ENCODE measurements at regions not wholly inside any gene's neighbourhood (a gene's known extent, or its start where the extent isn't known, plus 50 kb on each side); places are given as distances from the start of the nearest gene placed in this dataset.
A peak's percentile ranks its signal among the peaks of the same experiment; 100 is the strongest.

- no peak for DNase-seq (ENCODE audit: low read depth in 2 of 2)
Observed at GRCh38 chr2:48107326-48107925, 201.1 kb upstream of the FBXO11 start.

- no peak for DNase-seq (ENCODE audit: low read depth in 2 of 2)
Observed at GRCh38 chr2:48108455-48108854, 202.2 kb upstream of the FBXO11 start.

GRCh38 chr2:48109491-48110204 is 203.3 kb upstream of the FBXO11 start:
- DNase-seq (ENCODE audit: low read depth in 2 of 2): no peak

GRCh38 chr2:48110492-48110891 is 204.0 kb upstream of the FOXN2 start:
- no peak for DNase-seq (ENCODE audit: low read depth in 2 of 2)

- no peak for DNase-seq (ENCODE audit: low read depth in 2 of 2)
Observed at GRCh38 chr2:48112911-48113680, 201.4 kb upstream of the FOXN2 start.

GRCh38 chr2:48113767-48114166 is 200.7 kb upstream of the FOXN2 start:
- DNase-seq (ENCODE audit: low read depth in 2 of 2): no peak

- no peak for DNase-seq (ENCODE audit: low read depth in 2 of 2)
Observed at GRCh38 chr2:48114256-48114655, 200.2 kb upstream of the FOXN2 start.

- no peak for DNase-seq (ENCODE audit: low read depth in 2 of 2)
Observed at GRCh38 chr2:48116497-48116896, 198.0 kb upstream of the FOXN2 start.

GRCh38 chr2:48118895-48119294 is 195.6 kb upstream of the FOXN2 start:
- DNase-seq (ENCODE audit: low read depth in 2 of 2): no peak

GRCh38 chr2:48120112-48120511 is 194.4 kb upstream of the FOXN2 start:
- no peak for DNase-seq (ENCODE audit: low read depth in 2 of 2)

- no peak for DNase-seq (ENCODE audit: low read depth in 2 of 2)
Observed at GRCh38 chr2:48120759-48121242, 193.7 kb upstream of the FOXN2 start.

GRCh38 chr2:48122166-48122565 is 192.3 kb upstream of the FOXN2 start:
- no peak for DNase-seq (ENCODE audit: low read depth in 2 of 2)

- no peak for DNase-seq (ENCODE audit: low read depth in 2 of 2)
Observed at GRCh38 chr2:48124592-48124991, 189.9 kb upstream of the FOXN2 start.

GRCh38 chr2:48126162-48126561 is 188.3 kb upstream of the FOXN2 start:
- peak in 1 of 2 experiments; percentile 51 for DNase-seq (ENCODE audit: low read depth in 2 of 2)

- no peak for DNase-seq (ENCODE audit: low read depth in 2 of 2)
Observed at GRCh38 chr2:48127612-48128191, 186.8 kb upstream of the FOXN2 start.

GRCh38 chr2:48129293-48129950 is 185.1 kb upstream of the FOXN2 start:
- no peak for DNase-seq (ENCODE audit: low read depth in 2 of 2)

- peak in 1 of 2 experiments; percentile 62 for DNase-seq (ENCODE audit: low read depth in 2 of 2)
Observed at GRCh38 chr2:48131539-48132270, 182.8 kb upstream of the FOXN2 start.

GRCh38 chr2:48132271-48132625 is 182.2 kb upstream of the FOXN2 start:
- DNase-seq (ENCODE audit: low read depth in 2 of 2): no peak

- no peak for DNase-seq (ENCODE audit: low read depth in 2 of 2)
Observed at GRCh38 chr2:48134704-48135103, 179.8 kb upstream of the FOXN2 start.

- no peak for DNase-seq (ENCODE audit: low read depth in 2 of 2)
Observed at GRCh38 chr2:48135797-48136196, 178.7 kb upstream of the FOXN2 start.

GRCh38 chr2:48137829-48138228 is 176.7 kb upstream of the FOXN2 start:
- DNase-seq (ENCODE audit: low read depth in 2 of 2): no peak
